HG02623 (cell line): ENCODE measurements at regions not wholly inside any gene's neighbourhood (a gene's known extent, or its start where the extent isn't known, plus 50 kb on each side); places are given as distances from the start of the nearest gene placed in this dataset.

Source experiments
- ATAC-seq: cut with Tn5 transposase; IDR thresholded peaks from one replicate; pipeline ENCODE4 v1.9.1; 2021; ENCODE audit warnings: moderate library complexity; ENCODE audit not compliant: unreplicated experiment

- ATAC-seq = no peak
Measured at GRCh38 chr6:140062043-140063020, 687.9 kb upstream of the CITED2 start.

- ATAC-seq = no peak
Measured at GRCh38 chr6:140061110-140062042, 686.9 kb upstream of the CITED2 start.

- no peak for ATAC-seq
Measured at GRCh38 chr6:140059947-140060346, 685.5 kb upstream of the CITED2 start.

- no peak for ATAC-seq
Measured at GRCh38 chr6:140058863-140059262, 684.4 kb upstream of the CITED2 start.

- ATAC-seq = no peak
Measured at GRCh38 chr6:140052736-140053729, 678.6 kb upstream of the CITED2 start.

GRCh38 chr6:140051521-140052512, 677.4 kb upstream of the CITED2 start:
- ATAC-seq = no peak

- no peak for ATAC-seq
Measured at GRCh38 chr6:140050101-140050995, 675.9 kb upstream of the CITED2 start.

GRCh38 chr6:140049251-140049650, 674.8 kb upstream of the CITED2 start:
- no peak for ATAC-seq

- ATAC-seq = no peak
Measured at GRCh38 chr6:140048202-140048790, 673.8 kb upstream of the CITED2 start.

- no peak for ATAC-seq
Measured at GRCh38 chr6:140047321-140047720, 672.9 kb upstream of the CITED2 start.

- ATAC-seq = no peak
Measured at GRCh38 chr6:140046016-140046632, 671.7 kb upstream of the CITED2 start.

- no peak for ATAC-seq
Measured at GRCh38 chr6:140045116-140045515, 670.7 kb upstream of the CITED2 start.

- ATAC-seq = no peak
Measured at GRCh38 chr6:140044626-140045025, 670.2 kb upstream of the CITED2 start.

GRCh38 chr6:140043762-140044378, 669.4 kb upstream of the CITED2 start:
- ATAC-seq = no peak

GRCh38 chr6:140043357-140043756, 668.9 kb upstream of the CITED2 start:
- no peak for ATAC-seq

- ATAC-seq = no peak
Measured at GRCh38 chr6:140041571-140042332, 667.3 kb upstream of the CITED2 start.
